Panc1 (cell line): ENCODE measurements at regions not wholly inside any gene's neighbourhood (a gene's known extent, or its start where the extent isn't known, plus 50 kb on each side); places are given as distances from the start of the nearest gene placed in this dataset.
A peak's percentile ranks its signal among the peaks of the same experiment; 100 is the strongest.

ENCODE experiments used
- ATAC-seq: fragments of 200-7000 bp; cut with Tn5 transposase; 2 replicates; pipeline ENCODE4 v1.9.1; 2020; ENCODE audit warnings: mild to moderate bottlenecking, moderate library complexity
- BruUV-seq: library from RNA; stranded (reverse); fragments of 400-500 nt; replicated peaks from 2 replicates; lab custom pipeline; 2021; lab: Mats Ljungman, UMichigan
- CTCF ChIA-PET: fragments of 300-600 bp; sonication (Branson Sonifier 250); formaldehyde crosslinking; loops from one replicate; lab custom pipeline; 2022; ENCODE audit warnings: antibody characterized with exemption; lab: Charles Lee
- POLR2A ChIA-PET: fragments of 300-600 bp; sonication (Branson Sonifier 250); formaldehyde crosslinking; loops from one replicate; lab custom pipeline; 2022; ENCODE audit warnings: antibody characterized with exemption; lab: Charles Lee
- DNase-seq: peaks from one replicate; pipeline ENCODE4 v3.0.0-alpha.2; 2010; ENCODE audit warnings: low read depth, low spot score
- H3K27ac ChIP-seq: 2 replicates; pipeline ENCODE4 v1.5.1; 2011; ENCODE audit warnings: mild to moderate bottlenecking, low read length, inconsistent platforms
- H3K27me3 ChIP-seq: fragments of 200-500 bp; sonication (Bioruptor generic); 2 replicates; pipeline ENCODE4 v1.6.0; 2014; ENCODE audit warnings: low read length, inconsistent platforms; ENCODE audit not compliant: control insufficient read depth, insufficient read depth
- H3K36me3 ChIP-seq: fragments of 200-500 bp; sonication (Bioruptor generic); 2 replicates; pipeline ENCODE4 v1.5.1; 2014; ENCODE audit warnings: inconsistent platforms, mild to moderate bottlenecking, low read length, moderate library complexity; ENCODE audit not compliant: control insufficient read depth, insufficient read depth
- H3K4me1 ChIP-seq: 2 replicates; pipeline ENCODE4 v1.5.1; 2011; ENCODE audit warnings: inconsistent platforms, mild to moderate bottlenecking, low read length, moderate library complexity; ENCODE audit not compliant: control insufficient read depth, insufficient read depth
- H3K4me3 ChIP-seq, 2 experiments: 2 replicates each; pipeline ENCODE4 v1.5.1; 2011 to 2012; ENCODE audit warnings: low read depth in 2 of 2, low read length in 2 of 2, mild to moderate bottlenecking in 2 of 2, inconsistent platforms in 1 of 2, moderate library complexity in 1 of 2
- H3K9me3 ChIP-seq: fragments of 200-500 bp; sonication (Bioruptor generic); 2 replicates; pipeline ENCODE4 v1.5.1; 2014; ENCODE audit warnings: low read depth, mild to moderate bottlenecking, inconsistent platforms, low read length, moderate library complexity; ENCODE audit not compliant: control insufficient read depth, insufficient read depth
- POLR2AphosphoS5 ChIP-seq: IDR thresholded peaks from 2 replicates; pipeline ENCODE4 v1.6.1; 2012; ENCODE audit warnings: mild to moderate bottlenecking, low read depth, low read length, moderate library complexity
- SIN3A ChIP-seq: IDR thresholded peaks from 2 replicates; pipeline ENCODE4 v1.6.1; 2012; ENCODE audit warnings: low read depth, mild to moderate bottlenecking, low read length, moderate library complexity, borderline replicate concordance; ENCODE audit not compliant: insufficient read depth
- TCF7L2 ChIP-seq: IDR thresholded peaks from 2 replicates; pipeline ENCODE4 v1.6.1; 2011; ENCODE audit warnings: mild to moderate bottlenecking, low read depth, low read length, inconsistent platforms
- in situ Hi-C: cut with HindIII; loops from 2 replicates; pipeline ENCODE4 v1.10.0; 2016; ENCODE audit warnings: low sequenced_read_pairs, low pct_unique_long_range_greater_than_20kb
- intact Hi-C: fragments of 100-400 bp; cut with micrococcal nuclease; formaldehyde crosslinking; loops from one replicate; pipeline ENCODE4 v1.10.0; 2022; ENCODE audit not compliant: unreplicated experiment
- TF ChIP-seq, protein P1 (sequence below): fragments of 450-650 bp; IDR thresholded peaks from 2 replicates; pipeline ENCODE4 v1.5.1; 2017; ENCODE audit warnings: mild to moderate bottlenecking
- TF ChIP-seq, protein P2 (sequence below), 2 experiments: IDR thresholded peaks; 2 replicates each; pipeline ENCODE4 v1.6.1; 2011 to 2012; ENCODE audit warnings: low read depth in 2 of 2, control low read depth in 1 of 2, low read length in 1 of 2, mild to moderate bottlenecking in 1 of 2, moderate library complexity in 1 of 2; ENCODE audit not compliant: insufficient read depth in 1 of 2

DNA sequence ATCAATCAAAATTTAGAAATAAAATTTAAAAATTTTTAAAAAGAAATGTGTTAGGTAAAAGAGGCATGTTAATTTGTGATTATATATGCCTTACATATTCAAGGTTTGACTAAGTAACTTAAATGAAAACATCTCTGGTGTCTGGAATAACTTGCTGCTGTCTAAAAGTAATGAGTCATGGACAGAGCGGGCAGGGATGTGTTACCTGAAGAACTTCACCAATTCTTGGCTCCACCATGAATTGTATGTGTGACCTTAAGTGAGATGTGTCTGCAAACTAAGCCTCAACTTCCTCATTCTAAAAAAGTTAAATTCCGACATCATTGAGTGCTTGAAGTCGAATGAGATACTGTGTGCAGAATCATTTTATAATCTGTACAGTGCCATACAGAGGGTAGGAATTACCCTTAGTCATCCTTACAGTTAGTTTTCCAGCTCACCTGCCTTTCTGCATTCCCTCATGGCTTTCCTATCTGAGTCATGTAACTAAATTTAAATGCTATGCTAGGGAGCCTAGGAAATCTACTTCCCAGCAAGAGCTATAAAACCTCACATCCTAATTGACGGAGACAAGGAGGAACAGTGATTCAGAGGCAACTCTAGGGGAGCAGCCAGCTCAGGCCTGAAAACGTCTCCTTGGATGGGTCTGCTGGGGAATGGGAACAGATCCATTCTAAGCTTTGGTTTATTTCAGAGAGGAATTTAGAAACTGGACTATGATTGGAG is 100.7 kb upstream of the TSPAN2 start:
- TF ChIP-seq TCF7L2 (no peak), SIN3A (no peak), POLR2AphosphoS5 (no peak)
- TF ChIP-seq, protein P1, sequence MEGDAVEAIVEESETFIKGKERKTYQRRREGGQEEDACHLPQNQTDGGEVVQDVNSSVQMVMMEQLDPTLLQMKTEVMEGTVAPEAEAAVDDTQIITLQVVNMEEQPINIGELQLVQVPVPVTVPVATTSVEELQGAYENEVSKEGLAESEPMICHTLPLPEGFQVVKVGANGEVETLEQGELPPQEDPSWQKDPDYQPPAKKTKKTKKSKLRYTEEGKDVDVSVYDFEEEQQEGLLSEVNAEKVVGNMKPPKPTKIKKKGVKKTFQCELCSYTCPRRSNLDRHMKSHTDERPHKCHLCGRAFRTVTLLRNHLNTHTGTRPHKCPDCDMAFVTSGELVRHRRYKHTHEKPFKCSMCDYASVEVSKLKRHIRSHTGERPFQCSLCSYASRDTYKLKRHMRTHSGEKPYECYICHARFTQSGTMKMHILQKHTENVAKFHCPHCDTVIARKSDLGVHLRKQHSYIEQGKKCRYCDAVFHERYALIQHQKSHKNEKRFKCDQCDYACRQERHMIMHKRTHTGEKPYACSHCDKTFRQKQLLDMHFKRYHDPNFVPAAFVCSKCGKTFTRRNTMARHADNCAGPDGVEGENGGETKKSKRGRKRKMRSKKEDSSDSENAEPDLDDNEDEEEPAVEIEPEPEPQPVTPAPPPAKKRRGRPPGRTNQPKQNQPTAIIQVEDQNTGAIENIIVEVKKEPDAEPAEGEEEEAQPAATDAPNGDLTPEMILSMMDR: no peak
- TF ChIP-seq, protein P2, sequence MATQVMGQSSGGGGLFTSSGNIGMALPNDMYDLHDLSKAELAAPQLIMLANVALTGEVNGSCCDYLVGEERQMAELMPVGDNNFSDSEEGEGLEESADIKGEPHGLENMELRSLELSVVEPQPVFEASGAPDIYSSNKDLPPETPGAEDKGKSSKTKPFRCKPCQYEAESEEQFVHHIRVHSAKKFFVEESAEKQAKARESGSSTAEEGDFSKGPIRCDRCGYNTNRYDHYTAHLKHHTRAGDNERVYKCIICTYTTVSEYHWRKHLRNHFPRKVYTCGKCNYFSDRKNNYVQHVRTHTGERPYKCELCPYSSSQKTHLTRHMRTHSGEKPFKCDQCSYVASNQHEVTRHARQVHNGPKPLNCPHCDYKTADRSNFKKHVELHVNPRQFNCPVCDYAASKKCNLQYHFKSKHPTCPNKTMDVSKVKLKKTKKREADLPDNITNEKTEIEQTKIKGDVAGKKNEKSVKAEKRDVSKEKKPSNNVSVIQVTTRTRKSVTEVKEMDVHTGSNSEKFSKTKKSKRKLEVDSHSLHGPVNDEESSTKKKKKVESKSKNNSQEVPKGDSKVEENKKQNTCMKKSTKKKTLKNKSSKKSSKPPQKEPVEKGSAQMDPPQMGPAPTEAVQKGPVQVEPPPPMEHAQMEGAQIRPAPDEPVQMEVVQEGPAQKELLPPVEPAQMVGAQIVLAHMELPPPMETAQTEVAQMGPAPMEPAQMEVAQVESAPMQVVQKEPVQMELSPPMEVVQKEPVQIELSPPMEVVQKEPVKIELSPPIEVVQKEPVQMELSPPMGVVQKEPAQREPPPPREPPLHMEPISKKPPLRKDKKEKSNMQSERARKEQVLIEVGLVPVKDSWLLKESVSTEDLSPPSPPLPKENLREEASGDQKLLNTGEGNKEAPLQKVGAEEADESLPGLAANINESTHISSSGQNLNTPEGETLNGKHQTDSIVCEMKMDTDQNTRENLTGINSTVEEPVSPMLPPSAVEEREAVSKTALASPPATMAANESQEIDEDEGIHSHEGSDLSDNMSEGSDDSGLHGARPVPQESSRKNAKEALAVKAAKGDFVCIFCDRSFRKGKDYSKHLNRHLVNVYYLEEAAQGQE (IDR thresholded peaks at IDR 0.05; ENCODE audit: insufficient read depth in 1 of 2, low read depth in 2 of 2, low read length in 1 of 2): no peak
- Histone ChIP-seq H3K9me3 (no peaks in the 10 kb centered on the region), H3K4me1 (no peaks in the 10 kb centered on the region), H3K36me3 (no peaks in the 10 kb centered on the region), H3K27ac (no peak overlapping the region), H3K27me3 (no peaks in the 10 kb centered on the region), H3K4me3 (no peak overlapping the region)
- no TSS peak for BruUV-seq
- ATAC-seq (peak; percentile 60; the same call in 1 of the 2 replicates), DNase-seq (peak; percentile 41)
- POLR2A ChIA-PET: no interaction called here
- in situ Hi-C loops: no loop called here
- CTCF ChIA-PET: no interaction called here
- intact Hi-C loops: no loop called here

DNA sequence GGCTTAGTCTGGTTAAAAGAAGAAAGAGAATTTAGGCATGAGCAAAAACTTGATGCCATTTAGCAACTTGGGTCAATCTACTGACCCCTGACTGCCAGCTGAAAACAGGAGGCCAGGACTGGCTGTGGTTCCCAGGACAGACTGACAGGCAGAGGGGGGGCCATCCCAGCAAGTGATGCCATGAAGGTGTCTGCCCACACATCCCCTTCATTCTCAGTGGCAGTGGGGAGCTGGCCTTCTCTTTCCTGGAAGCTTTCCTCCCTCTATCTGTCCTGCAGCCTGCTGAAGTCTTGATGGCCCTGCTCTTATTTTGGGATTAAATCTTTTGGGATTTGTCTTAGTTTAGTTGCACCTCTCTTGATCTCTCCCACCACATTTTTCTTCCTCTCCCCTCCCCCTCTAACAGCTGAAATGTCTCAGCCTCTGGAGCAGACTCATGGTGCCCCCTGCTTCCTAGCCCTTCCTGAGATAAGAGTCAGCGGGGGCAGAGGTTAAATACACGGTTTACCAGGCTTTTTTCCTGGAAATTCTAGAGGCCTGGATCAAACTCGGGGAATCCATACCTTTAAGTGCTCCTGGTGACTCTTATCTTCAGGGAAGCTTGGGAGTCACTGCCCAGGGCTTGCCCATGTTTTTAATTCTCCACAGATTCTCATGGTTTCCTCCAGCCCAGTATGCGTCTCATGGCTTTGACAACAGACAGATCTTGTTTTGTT is 99.5 kb upstream of the TSPAN2 start:
- in situ Hi-C loops: no loop called here
- DNase-seq (no peak), ATAC-seq (no peak)
- TF ChIP-seq SIN3A (no peak), TCF7L2 (no peak), POLR2AphosphoS5 (no peak)
- TF ChIP-seq, protein P2 (IDR thresholded peaks at IDR 0.05; ENCODE audit: insufficient read depth in 1 of 2, low read depth in 2 of 2, low read length in 1 of 2): no peak
- TF ChIP-seq, protein P1: no peak
- Histone ChIP-seq H3K27ac (no peak overlapping the region), H3K4me3 (no peak overlapping the region), H3K4me1 (no peaks in the 10 kb centered on the region), H3K9me3 (no peaks in the 10 kb centered on the region), H3K36me3 (no peaks in the 10 kb centered on the region), H3K27me3 (no peaks in the 10 kb centered on the region)
- CTCF ChIA-PET: no interaction called here
- POLR2A ChIA-PET: no interaction called here
- no TSS peak for BruUV-seq
- intact Hi-C loops: no loop called here
